GM21825 (cell line): ENCODE measurements at regions not wholly inside any gene's neighbourhood (a gene's known extent, or its start where the extent isn't known, plus 50 kb on each side); places are given as distances from the start of the nearest gene placed in this dataset.

ENCODE experiments used
- ATAC-seq: cut with Tn5 transposase; IDR thresholded peaks from one replicate; pipeline ENCODE4 v1.9.1; 2021; ENCODE audit warnings: mild to moderate bottlenecking, moderate library complexity; ENCODE audit not compliant: unreplicated experiment

DNA sequence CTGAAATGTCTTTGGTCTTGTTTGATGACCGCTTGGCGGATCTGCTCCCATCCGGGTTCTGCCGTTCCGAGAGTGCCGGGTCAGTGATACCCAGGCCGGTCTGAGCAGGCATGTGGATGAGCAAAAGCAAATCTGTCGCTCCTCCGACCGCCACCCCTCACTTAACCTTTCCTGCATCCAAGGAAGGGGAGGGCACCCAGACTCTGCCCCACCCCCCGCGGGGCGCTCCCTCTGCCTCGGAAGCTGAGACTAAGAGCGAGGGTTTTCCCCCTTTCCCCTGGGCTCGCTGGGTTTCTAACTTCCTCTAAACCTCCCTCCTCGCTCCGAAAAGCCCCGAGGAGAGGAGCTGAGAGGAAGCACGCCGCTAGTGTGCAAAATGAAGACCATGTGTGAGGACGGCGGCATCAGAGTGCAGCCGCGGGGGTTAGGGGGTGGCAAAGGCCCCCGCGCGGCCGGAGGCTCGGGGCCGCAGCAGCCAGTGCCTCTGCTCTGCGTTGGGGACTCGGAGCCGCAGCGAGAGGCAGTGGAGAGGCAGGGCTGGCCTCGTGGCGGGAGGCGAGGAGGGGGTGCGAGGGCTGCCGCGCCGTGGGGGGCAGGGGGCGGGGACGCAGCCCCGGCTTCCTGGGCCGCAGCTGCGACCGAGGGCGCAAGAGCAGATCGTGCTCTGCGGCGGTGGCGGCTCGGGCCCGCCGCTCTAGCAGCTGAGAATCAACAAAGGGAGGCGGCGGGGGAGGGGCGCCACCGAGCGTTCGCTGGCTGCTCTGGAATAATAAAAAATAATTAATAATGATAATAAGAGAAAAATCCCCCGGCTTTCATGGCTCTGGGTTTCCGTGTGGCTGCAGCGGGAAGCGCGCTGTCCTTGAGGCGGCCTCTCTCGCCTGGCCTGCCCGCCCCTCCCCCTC is 55.8 kb upstream of the BCOR start:
- ATAC-seq: peak; percentile 58

DNA sequence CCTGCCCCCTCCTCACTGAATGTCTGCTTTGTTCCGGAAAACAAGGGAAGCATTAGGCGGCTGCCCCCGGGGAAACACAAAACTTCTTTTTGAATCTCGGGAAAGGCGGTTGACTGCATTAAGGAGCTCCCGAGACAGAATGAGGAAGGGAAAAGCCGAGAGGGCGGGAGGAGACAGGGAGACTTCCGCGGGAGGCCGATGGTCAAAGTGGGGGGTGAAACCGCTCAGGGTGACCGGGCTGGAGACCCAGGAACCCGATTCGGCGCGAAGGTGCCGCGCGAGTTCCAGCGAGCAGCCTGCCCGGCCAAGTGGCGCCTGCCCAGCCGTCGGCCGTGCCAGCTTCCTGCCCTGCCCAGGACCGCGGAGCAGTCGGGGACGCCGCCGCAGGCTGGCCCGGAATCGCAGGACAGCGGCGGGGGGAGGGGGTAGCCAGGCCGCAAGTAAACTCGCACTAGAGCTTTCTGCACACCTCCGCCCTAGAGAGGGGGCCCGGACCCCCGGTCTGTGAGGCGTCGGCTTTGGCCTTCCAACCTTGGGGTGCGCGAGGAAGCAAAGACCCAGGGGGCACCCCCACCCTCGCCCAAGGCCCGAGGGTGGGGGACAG is 55.1 kb upstream of the BCOR start:
- ATAC-seq: no peak

DNA sequence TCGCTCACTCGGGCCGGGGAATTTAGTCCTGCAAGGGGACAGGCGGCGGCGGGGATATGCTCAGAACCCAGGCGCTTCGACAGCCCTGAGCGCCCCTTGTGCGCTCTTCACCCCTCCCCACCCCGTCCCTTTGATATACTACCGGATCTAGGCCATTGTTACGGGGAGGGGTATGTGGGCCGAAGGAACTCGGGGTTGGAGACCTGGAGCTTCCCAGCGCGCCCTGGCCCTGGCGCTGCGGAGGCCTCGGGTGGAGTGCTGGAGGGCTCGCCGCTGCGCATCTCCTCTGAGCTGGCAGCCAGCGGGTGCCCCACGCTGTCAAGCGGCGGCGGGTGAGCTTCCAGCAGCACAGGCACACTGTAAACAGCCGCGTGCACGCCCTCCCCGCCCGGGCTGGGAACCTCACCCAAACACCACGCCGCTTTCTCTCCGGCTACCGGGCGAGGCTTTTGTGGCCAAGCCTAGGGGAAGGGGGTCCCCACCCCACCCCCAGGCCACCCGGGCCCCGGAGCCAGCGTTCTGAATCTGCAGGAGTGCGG is 54.5 kb upstream of the BCOR start:
- no peak for ATAC-seq

DNA sequence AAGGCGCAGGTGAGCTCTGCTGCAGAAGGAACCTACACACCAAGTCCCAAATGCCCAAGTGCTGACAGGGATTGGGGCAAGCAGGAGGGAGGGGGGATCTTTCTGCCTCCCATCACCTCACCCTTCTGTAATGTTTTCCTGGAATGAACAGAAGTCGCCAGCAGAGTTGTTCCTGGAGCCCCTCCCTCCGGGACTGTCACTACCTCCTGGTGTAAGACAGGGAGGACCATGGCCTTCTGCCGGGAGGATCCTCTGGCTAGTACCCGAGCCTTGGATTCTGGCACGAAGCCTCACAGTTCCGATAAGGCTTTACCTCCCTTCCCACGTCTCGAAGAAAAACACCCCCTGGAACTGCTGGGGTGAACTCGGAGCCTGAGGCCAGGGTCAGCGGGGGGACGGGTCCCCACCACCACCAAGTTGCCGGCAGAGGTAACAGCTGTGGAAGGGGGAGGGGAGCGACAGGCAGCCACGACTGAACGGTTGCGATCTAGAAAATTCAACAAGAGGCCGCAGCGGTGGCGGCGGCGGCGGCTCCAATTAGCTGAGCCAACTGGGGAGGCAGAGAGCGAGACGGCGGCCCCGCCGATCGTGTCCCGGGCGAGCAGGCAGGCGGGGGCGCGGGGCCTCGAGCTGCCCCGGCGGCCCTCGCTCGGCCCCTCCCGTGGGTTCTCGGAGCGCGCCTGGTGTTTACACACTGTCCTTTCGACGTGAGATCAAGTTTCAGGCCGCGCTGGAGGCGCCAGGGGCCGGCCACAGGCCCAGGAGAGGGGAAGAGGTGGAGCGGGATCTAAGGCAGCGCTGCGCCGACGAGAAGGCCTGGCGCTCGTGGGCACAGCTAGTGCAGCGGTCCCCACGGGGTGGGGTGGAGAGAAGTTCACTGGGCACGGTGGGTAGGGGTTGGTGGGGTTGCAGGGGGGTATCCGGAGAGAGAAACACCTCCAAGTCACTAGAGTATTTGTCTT is 53.7 kb upstream of the BCOR start:
- ATAC-seq: no peak

DNA sequence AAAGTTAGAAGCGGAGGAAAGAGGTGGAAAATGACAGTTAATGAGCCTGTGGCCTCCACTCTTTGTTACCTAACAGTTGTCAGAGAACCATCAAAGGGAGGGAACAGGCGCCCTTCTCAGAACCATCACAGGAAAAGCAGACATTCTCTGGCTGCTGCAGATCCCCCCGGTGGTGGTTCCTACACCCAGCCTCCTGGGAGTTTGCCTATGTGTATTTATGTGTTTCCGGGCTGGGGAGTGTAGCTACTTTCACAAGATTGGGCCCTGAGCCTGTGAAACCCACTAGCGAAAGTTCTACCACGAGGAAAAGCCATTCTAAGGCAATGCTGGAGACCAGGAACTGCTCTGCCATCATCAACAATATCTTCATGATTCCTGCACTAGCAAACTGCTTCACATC is 52.7 kb upstream of the BCOR start:
- no peak for ATAC-seq

DNA sequence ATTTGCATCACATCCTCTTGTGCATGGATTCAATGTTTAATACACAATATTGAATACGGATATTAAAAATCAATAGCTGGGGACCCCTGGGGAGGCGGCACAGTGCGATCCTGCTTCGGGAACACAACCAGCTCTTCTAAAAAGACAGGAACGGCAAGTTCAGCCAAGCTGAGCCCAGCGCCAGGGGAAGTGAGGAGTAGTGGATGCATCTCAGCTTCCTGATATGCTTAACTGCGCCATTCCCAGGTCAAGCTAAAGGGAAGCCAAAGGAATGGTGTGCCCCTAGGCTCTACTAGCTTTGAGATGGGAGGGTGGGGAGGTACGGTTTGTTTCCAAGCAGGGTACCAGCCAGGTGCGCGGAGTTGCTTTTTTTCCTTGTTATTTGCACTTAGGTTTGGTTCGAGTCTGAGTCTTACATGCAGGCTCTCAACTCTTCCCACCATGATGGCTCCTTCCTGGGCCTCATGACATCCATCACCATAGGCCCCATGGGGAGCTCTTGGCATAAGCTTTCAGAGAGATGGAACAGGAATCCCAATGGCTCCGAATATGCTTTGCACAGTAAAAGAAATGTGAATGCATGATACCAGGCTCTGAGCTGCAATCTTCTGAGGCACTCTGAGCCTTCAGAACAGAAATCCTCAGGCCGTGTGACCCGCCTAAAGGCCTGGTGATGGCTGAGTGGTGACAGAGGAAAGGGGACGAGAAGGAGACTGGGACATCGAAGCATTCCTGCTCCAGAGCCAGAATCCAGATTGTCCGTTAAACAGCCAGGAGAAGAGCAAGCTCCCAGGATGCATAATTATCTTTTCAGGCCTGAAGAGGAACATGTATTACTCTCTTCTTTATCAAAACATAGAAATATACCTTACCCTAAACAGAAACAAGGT is 51.8 kb upstream of the BCOR start:
- no peak for ATAC-seq

DNA sequence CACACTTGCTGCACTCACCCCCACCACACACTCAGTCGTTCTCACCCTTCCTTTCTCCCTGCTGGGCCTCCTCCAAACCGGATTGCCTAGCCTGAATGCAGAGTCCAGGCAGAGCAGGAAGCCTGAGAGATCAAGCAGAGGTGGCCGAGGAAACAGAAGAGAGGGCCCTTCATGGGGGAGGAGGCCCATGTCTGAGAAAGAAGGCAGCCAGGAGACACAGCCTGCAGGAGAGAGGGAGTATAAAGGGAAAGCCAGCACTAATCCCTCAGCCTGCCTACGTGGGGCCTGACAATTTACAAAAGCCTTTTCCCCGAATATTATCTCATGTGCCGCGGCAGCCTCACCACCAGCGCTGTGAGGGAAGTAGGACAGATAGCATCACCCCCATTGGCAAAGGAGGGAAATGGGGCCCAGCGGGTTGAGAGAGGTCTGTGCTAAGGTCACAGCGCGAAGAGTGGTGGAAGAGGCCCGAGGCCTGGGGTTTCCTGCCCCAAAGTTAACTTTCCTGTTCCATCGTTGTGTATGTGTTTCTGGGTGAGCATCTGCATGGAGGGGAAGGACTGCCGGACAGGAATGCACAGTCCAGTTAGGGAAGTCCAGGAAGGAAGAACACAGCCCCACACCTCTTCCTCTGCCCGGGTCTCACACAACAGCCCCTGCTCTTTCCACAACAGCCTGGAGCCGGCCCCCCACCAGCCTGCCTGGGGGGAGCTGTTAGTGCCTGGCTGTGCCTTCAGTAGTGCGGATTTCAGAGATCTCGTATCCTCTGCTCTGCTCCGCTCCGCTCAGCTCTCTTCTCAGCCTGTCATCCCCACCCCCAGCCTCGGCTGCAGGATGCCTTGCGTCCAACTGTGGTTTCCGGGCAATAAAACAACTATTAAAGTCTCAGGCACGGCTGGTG is 50.9 kb upstream of the BCOR start:
- ATAC-seq: no peak

DNA sequence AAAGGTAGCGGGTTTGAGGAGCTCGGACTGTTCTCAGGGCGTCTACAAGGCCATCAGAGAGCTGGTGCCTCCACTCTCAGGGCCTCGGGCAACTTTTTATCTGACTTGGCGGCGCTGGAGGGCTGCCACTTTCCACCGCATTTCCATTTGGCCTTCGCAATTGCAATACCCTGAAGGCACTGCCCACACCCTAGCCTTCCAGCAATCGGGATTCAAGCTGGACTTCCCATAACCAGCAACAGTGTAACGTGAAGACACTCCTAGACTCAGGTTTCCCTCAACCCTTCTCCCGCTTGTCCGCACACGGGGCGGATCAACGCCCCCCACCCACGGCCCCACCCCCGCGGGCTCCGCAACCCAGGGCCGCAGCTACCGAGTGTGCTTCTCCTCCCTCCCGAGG is 50.2 kb upstream of the BCOR start:
- no peak for ATAC-seq
